Keratinocyte (primary cell): ENCODE measurements at regions not wholly inside any gene's neighbourhood (a gene's known extent, or its start where the extent isn't known, plus 50 kb on each side); places are given as distances from the start of the nearest gene placed in this dataset.

Experiments
- DNase-seq: peaks from one replicate; pipeline ENCODE4 v3.0.0-alpha.2; 2011; ENCODE audit warnings: low read depth, missing footprints, low spot score
- FAIRE-seq: peaks from 2 replicates; lab custom pipeline; 2011; peaks lifted over from hg19 to GRCh38; lab: Jason Lieb, UNC
- H2AFZ ChIP-seq: 2 replicates; pipeline ENCODE4 v1.6.0; 2012; ENCODE audit warnings: low read length, control low read depth, inconsistent platforms; ENCODE audit not compliant: control insufficient read depth
- H3K27ac ChIP-seq: 2 replicates; pipeline ENCODE4 v1.5.1; 2011; ENCODE audit warnings: low read length; ENCODE audit not compliant: control insufficient read depth, insufficient read depth
- H3K27me3 ChIP-seq: 3 replicates; pipeline ENCODE4 v1.6.0; 2011; ENCODE audit warnings: low read length; ENCODE audit not compliant: control insufficient read depth, insufficient read depth; ENCODE audit errors: extremely low read depth
- H3K36me3 ChIP-seq, 2 experiments: 2 replicates in 1 of 2; 3 replicates in 1 of 2; pipeline ENCODE4 v1.5.1; 2011; ENCODE audit warnings: low read length in 2 of 2, mild to moderate bottlenecking in 1 of 2; ENCODE audit not compliant: control insufficient read depth in 2 of 2, insufficient read depth in 2 of 2; ENCODE audit errors: extremely low read depth in 1 of 2
- H3K4me1 ChIP-seq: 3 replicates; pipeline ENCODE4 v1.5.1; 2011; ENCODE audit warnings: low read length; ENCODE audit not compliant: control insufficient read depth, insufficient read depth; ENCODE audit errors: extremely low read depth
- H3K4me2 ChIP-seq: 3 replicates; pipeline ENCODE4 v1.6.0; 2011; ENCODE audit warnings: low read depth, low read length; ENCODE audit not compliant: control insufficient read depth, insufficient read depth; ENCODE audit errors: extremely low read depth
- H3K4me3 ChIP-seq, 3 experiments: fragments of 200-600 bp in 1 of 3; sonication (generic) in 1 of 3; 2 replicates in 2 of 3; 3 replicates in 1 of 3; pipeline ENCODE4 v1.5.1; 2011 to 2016; ENCODE audit warnings: low read length in 3 of 3, mild to moderate bottlenecking in 3 of 3, control low read depth in 2 of 3, inconsistent platforms in 1 of 3, low read depth in 1 of 3, mixed read lengths in 1 of 3, mixed run types in 1 of 3, moderate library complexity in 1 of 3; ENCODE audit not compliant: control insufficient read depth in 2 of 3, insufficient read depth in 2 of 3; ENCODE audit errors: extremely low read depth in 1 of 3
- H3K79me2 ChIP-seq: 2 replicates; pipeline ENCODE4 v1.6.0; 2012; ENCODE audit warnings: low read length; ENCODE audit not compliant: control insufficient read depth, insufficient read depth
- H3K9ac ChIP-seq: 3 replicates; pipeline ENCODE4 v1.6.0; 2011; ENCODE audit warnings: low read length; ENCODE audit not compliant: control insufficient read depth, insufficient read depth; ENCODE audit errors: extremely low read depth
- H3K9me1 ChIP-seq: 3 replicates; pipeline ENCODE4 v1.6.0; 2011; ENCODE audit warnings: low read length; ENCODE audit not compliant: control insufficient read depth, insufficient read depth; ENCODE audit errors: extremely low read depth
- H3K9me3 ChIP-seq: 2 replicates; pipeline ENCODE4 v1.5.1; 2012; ENCODE audit warnings: low read depth, low read length; ENCODE audit not compliant: control insufficient read depth
- H4K20me1 ChIP-seq: 3 replicates; pipeline ENCODE4 v1.6.0; 2011; ENCODE audit warnings: low read length; ENCODE audit not compliant: control insufficient read depth, insufficient read depth; ENCODE audit errors: extremely low read depth
- EZH2 ChIP-seq: IDR thresholded peaks from one replicate; pipeline ENCODE4 v1.6.1; 2012; ENCODE audit warnings: inconsistent platforms, mild to moderate bottlenecking, low read length, moderate library complexity
- dilution Hi-C: fragments of 300-500 bp; cut with MboI; formaldehyde crosslinking; loops from one replicate; pipeline ENCODE4 v1.7.0; 2020; ENCODE audit warnings: low sequenced_read_pairs; ENCODE audit not compliant: extremely low pct_ligation_motif_present
- TF ChIP-seq, protein P1 (sequence below), 3 experiments: IDR thresholded peaks in 1 of 3; conservative IDR thresholded peaks in 1 of 3; optimal IDR thresholded peaks in 1 of 3; 2 replicates in 2 of 3; 3 replicates in 1 of 3; pipeline versions ENCODE3 to v1.5.1; 2011; ENCODE audit warnings: low read length in 3 of 3, mild to moderate bottlenecking in 3 of 3, moderate library complexity in 2 of 3, control low read depth in 1 of 3, inconsistent platforms in 1 of 3; ENCODE audit not compliant: insufficient read depth in 2 of 3; ENCODE audit errors: extremely low read depth in 1 of 3

GRCh38 chr14:83172363-83172762 lies 1638.7 kb upstream of the SEL1L start:
- Histone ChIP-seq H3K4me1 (no peaks in the 10 kb centered on the region), H3K79me2 (no peaks in the 10 kb centered on the region), H3K9me1 (no peaks in the 10 kb centered on the region), H3K4me3 (no peak overlapping the region), H2AFZ (no peak overlapping the region), H3K9me3 (no peaks in the 10 kb centered on the region), H3K27me3 (no peaks in the 10 kb centered on the region), H3K4me2 (no peak overlapping the region), H4K20me1 (no peaks in the 10 kb centered on the region), H3K36me3 (no peaks in the 10 kb centered on the region), H3K27ac (no peak overlapping the region), H3K9ac (no peak overlapping the region)
- TF ChIP-seq, protein P1, sequence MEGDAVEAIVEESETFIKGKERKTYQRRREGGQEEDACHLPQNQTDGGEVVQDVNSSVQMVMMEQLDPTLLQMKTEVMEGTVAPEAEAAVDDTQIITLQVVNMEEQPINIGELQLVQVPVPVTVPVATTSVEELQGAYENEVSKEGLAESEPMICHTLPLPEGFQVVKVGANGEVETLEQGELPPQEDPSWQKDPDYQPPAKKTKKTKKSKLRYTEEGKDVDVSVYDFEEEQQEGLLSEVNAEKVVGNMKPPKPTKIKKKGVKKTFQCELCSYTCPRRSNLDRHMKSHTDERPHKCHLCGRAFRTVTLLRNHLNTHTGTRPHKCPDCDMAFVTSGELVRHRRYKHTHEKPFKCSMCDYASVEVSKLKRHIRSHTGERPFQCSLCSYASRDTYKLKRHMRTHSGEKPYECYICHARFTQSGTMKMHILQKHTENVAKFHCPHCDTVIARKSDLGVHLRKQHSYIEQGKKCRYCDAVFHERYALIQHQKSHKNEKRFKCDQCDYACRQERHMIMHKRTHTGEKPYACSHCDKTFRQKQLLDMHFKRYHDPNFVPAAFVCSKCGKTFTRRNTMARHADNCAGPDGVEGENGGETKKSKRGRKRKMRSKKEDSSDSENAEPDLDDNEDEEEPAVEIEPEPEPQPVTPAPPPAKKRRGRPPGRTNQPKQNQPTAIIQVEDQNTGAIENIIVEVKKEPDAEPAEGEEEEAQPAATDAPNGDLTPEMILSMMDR (optimal IDR thresholded peaks at IDR 0.05 in 1 of 3, IDR thresholded peaks at IDR 0.05 in 1 of 3, conservative IDR thresholded peaks at IDR 0.05 in 1 of 3; ENCODE audit: extremely low read depth in 1 of 3, insufficient read depth in 2 of 3, low read length in 3 of 3): no peak
- TF ChIP-seq EZH2: no peak
- DNase-seq (no peak), FAIRE-seq (no peak)
- dilution Hi-C loops: no loop called here

DNA sequence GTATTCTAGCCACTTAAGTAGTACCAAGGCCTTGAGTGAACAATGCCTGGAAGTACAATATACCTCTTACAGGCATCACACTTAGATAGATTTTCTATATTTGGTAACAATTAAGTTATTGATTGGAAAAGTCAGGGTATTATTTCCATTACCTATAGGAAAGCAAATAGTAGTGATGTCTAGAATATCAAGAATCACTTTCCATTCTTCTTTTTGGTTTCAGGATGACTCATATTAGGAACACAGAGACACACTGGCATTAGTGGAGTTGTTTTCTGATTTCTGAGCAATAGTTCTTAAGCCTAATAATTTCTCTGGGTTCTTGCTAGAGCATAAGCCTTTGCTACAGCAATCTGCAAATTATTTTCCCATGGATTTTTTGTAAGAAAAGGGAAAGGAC lies 1640.0 kb upstream of the SEL1L start:
- dilution Hi-C loops: no loop called here
- DNase-seq (no peak), FAIRE-seq (no peak)
- Histone ChIP-seq H2AFZ (no peak overlapping the region), H3K9ac (no peak overlapping the region), H4K20me1 (no peaks in the 10 kb centered on the region), H3K27me3 (no peaks in the 10 kb centered on the region), H3K4me1 (no peaks in the 10 kb centered on the region), H3K4me3 (no peak overlapping the region), H3K9me3 (no peaks in the 10 kb centered on the region), H3K27ac (no peak overlapping the region), H3K9me1 (no peaks in the 10 kb centered on the region), H3K79me2 (no peaks in the 10 kb centered on the region), H3K4me2 (no peak overlapping the region), H3K36me3 (no peaks in the 10 kb centered on the region)
- TF ChIP-seq EZH2: no peak
- TF ChIP-seq, protein P1 (optimal IDR thresholded peaks at IDR 0.05 in 1 of 3, IDR thresholded peaks at IDR 0.05 in 1 of 3, conservative IDR thresholded peaks at IDR 0.05 in 1 of 3; ENCODE audit: extremely low read depth in 1 of 3, insufficient read depth in 2 of 3, low read length in 3 of 3): no peak
